Activated gamma-delta T cell (primary cell): ENCODE measurements at regions not wholly inside any gene's neighbourhood (a gene's known extent, or its start where the extent isn't known, plus 50 kb on each side); places are given as distances from the start of the nearest gene placed in this dataset.
"Not testable (repeated sequence)": the region's sequence is repeated elsewhere in the genome, so short reads cannot be mapped to it uniquely, and the experiment has no call there.

ENCODE experiments used
- DNase-seq: peaks from one replicate; lab custom pipeline; 2025; lab: John Stamatoyannopoulos, UW

DNA sequence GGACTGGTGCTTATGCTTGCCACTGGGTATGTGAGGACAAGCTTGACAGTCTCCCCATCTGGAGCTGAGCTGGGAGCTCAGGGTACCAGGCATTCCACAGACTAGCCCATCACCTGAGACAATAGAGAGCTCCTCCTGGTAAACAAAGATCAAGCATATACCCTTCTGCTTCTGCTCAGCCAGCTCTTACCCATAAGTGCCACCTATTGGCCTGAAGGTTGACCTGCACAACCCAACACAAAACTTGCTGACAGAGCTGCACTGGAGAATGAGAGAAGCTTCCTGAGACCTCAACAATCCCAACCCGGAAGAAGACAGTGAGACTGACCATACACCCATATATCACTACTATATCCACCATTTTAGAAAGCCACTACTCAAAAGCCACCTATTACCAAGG lies 1049.2 kb upstream of the INTU start:
- no peak for DNase-seq

DNA sequence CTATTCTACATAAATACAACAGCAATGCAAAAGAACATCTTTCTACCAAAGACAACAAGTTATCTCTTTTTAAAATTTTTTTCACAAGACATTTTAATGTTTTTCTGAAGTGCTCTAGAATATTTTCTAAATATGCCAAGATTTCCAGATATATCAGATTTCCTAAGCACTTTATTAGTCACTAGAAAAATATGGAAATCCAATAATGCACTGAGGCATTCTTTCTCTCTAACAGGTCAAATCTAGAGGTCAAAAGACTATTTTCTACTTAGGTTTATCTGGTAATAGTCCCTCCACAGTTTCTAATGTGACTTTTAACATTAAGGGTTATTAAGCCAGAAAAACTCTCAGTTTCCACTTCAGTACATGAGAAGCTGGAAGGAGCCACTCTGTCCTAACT lies 1041.2 kb upstream of the INTU start:
- DNase-seq: no peak

DNA sequence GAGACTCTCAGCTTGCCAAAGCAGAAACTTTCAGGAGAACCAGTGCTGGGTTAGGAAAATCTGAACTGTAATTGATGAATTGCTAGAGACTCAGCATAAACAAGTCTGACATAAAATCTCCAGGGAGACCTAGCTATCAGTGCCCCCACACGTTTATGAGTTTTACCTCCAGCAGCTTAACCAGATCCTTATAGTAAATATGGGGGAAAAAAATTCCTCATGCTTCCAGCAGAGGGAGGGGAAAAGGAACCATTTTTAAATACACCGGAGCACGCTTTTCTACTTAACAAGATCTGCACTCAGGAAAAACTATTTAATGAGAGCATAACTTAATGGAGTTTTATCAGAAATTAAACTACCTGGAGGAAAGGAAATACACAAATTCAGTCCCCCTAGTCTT lies 1040.7 kb upstream of the INTU start:
- no peak for DNase-seq

DNA sequence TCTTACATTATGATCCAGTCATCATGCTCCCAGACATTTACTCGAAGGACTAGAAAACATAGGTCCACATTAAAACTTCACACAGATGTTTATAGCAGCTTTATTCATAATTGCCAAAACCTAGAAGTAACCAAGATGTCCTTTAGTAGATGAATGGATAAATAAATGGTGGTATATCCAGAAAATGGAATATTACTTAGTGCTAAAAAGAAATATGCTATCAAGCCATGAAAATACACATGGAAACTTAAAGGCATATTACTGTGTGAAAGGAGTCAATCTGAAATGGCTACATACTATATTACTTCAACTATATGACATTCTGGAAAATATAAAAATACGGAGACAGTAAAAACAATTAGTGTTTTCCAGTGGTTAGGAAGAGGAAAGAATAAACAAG lies 1039.1 kb upstream of the INTU start:
- DNase-seq: no peak

DNA sequence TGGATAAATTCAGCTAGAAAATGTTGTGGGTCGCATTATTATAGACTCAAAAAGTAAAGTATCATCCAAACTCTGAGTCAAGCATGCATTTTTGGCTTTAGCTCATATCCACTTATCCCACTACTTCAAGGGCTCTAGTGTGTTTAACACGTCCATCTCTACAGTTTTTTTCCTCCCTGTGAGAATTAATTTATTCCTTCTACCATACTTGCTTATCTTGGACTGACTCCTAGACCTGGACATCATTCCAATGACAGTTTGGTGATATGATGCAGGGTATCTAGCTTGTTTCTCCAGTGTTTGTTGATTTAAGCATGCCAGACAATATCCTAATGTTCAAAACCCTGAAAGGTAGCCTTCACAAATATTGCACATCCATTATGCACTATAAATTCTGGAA lies 1037.1 kb upstream of the INTU start:
- DNase-seq: no peak

DNA sequence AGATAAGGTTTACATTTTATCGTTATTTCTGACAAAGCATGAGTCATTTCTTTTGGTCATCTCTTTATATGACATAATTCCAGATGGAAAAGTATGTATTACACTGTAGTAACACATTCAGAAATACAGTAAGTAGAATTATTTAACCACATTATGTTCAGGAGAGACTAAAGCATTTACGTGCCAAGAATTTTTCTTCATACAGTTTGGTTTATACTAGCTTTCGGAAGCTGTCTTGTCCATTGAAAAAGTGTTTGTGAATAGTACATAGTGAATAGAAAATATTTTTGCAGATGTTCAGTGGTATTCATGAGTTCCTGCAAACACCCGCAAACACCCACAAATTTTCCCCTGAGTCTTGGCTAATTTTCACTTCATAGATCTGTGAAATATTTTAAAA lies 1033.0 kb upstream of the INTU start:
- DNase-seq: no peak

DNA sequence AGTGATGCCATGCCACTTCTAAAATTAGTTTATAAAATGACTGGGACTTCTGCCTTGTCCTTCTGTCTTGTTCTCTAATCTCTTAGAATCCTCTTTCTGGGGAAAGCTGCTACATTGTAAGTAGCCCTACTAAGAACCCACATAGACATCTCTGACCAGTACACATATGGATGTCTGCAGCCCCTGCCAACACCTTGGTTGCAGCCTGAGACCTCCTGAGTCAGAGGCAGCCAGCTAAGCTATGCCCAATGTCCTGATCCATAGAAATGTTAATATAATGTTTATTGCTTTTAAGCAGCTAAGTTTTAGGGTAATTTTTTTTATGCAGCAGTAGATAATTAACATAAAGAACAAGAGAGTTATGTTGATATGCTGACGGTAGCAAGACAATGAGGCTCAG lies 1029.5 kb upstream of the INTU start:
- DNase-seq: no peak

DNA sequence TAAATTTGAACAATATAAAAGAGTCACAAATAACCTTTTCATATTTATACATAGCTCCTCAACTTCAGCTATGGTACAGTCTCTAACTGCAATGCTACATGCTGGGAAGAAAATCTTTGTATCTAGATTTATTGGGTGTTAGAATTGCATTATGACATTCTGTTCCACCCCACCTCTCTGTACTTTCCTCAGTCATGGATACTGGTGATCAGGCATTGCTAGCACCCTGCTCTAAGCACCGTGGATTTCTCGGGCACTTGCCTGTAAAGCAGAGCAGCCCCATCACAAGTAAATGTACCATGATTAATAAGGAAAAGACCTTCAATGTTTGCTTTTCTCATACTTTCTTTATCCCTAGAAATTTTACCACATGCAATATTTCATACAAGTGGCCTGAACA lies 1028.9 kb upstream of the INTU start:
- DNase-seq: no peak

DNA sequence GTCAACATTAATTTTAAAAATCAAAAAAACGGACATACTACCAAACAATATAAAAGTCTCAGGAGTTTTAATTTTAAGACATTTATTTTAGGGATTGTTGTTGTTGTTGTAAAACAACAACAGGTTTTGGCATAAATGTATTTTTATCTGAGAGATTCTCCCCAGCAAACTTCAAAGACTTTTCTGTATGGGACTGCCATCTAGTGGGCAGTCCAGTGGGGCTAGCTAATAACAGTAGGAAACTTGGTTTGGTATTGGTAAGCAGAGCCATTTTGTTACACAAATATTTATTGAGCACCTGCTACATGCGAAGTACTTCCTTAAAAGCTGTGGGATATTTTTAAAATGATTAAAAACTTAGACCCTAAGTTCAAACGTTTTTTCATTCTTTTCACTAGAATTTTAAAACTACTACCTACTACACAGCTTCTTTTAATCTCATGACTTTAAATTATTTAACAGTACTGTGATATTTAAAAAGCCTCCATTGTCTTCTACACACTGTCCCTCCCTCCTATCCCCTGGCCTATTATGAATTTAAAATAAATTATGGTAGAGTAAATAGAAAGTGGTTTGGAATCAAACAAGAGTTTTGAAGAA lies 1028.4 kb upstream of the INTU start:
- DNase-seq: no peak

DNA sequence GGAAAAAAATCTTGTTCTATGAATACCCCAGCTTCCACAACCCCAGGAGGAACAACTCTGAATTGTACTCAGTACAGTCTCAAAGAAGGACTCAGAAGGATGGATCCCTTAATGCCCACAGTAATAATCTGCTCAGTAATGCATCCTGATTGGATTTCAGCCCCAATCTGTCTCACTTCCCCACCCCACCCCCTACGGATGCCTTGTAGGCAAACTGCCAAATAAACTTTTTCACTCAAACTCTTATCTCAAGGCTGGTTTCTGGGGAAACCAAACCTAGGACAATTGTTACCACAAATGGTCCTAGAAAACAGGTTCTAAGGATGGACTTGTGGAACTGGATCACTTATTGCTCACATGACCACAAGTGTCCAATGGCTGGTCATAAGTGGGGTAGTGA lies 1021.8 kb upstream of the INTU start:
- DNase-seq: no peak

DNA sequence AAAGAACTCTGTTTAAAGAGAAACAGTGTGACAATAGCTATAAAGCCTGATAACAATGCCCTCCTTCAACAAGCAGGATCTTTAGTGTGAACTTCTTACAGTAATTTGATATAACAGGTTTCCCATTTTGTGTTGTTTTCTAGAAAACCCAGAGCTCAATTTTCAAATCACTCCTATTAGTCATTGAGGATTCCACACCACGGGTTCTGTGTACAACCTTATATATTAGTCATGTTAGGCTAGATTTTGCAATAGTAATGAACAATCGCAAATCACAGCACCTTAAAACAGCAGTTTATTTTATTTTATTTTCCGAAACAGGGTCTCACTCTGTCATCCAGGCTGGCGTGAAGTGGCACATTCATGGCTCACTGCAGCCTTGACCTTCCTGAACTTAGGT lies 1020.9 kb upstream of the INTU start:
- DNase-seq: no peak

DNA sequence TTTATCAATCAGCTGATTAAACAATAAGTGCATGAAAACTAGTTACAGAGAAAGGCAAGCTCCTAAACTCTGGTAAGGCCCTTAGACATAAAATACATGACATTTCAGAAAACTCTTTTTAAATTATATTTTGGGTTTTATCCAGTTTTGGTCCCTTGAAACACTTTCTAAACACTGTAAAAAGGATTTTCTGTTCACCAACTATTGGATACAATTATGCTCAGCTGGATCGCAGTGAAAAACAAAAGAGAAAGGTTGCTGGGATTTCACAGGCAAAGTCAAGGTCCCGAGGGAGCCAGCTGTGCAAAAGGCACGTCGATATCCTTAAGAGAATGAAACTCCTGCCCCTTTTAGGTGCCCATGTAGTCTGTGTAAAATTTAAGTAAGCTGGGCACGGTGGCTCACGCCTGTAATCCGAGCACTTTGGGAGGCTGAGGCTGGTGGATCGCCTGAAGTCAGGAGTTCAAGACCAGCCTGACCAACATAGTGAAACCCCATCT lies 1018.4 kb upstream of the INTU start:
- no peak for DNase-seq

DNA sequence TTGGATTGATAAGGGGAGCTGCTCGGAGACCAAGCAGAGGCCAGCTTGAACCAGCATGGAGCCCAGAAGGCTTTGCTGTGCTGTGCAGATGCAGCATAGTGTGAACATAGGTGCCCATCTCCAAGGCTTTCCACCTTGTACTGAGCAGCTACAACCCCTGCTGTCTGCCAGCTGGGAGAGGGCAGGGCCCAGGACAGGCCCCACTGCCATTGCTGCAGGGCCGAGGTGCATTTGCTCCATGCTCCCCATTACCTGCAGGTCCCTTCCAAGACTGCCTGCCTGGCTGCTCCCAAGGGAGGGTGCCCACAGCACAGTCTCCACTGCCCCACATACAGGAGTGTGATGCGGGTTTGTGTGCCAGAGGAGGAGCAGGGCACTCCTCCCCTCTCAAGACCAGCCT lies 1016.0 kb upstream of the INTU start:
- DNase-seq: no peak

DNA sequence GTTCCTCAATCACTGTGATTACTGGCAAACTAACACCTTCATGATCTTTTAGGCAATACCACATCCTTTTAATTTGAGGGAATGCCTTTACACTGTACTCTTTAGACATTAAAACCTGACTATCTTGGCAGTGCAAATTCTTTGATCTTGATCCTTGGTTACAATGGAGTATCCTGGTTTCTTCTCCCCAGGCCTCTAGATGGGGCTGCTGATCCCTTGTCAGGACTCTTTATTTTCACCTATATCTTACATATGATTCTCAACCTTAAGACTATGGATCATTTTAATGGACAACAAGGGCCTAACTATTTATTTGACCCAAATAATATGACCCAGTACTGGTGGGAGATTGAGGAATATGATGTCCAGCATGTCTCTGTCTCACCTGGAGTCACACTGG lies 1005.5 kb upstream of the INTU start:
- no peak for DNase-seq

DNA sequence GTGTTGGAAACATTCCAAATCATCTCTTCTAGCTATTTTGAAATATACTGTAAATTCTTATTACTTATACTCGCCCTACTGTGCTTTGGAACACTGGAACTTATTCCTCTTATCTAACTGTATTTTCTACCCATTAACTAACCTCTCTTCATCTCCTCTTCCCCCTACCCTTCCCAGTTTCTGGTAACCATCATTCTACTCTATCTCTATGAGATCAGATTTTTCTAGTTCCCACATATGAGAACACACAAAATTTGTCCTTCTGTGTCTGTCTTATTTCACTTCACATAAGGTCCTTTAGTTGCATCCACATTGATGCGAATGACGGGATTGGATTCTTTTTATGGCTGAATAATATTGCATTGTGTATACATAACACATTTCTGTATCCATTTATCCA lies 1003.8 kb upstream of the INTU start:
- DNase-seq: no peak

DNA sequence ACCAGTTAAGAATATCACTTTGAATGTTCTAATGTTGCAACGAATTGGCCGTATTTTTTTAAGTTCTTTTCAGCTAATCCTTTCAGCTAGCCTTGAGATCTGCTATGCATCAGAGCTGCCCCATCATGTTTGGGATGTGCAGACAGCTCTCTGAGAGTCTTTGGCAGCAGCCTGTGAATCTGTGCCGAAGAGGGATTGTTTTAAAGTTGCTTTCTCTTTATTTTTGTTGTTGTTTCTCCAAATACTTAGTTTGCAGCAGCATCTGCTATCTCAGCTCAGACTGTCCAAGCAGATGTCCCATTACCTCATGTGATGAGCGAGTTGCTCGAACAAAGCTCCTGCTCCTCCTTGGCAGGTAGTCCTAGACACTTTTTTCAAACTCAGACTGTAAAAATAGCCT lies 1002.5 kb upstream of the INTU start:
- DNase-seq: no peak

DNA sequence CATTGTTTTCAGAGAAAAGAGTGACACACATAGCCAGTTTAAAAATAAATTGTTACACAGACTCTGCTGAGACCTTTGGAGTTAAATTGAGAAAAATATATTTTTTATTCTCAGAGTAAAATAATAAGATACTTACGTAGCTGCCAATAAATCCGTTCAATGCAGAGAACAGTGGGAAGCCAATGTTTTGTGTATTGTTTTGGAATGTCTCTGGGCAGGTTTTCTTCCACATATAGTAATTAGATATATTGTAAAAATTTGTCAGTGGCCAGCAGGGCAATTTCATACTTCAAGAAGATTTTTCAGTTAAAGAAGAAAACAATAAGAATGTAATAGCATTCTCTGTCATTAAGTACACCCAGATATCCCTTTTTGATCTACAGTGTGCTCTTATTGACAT lies 999.5 kb upstream of the INTU start:
- DNase-seq: no peak

DNA sequence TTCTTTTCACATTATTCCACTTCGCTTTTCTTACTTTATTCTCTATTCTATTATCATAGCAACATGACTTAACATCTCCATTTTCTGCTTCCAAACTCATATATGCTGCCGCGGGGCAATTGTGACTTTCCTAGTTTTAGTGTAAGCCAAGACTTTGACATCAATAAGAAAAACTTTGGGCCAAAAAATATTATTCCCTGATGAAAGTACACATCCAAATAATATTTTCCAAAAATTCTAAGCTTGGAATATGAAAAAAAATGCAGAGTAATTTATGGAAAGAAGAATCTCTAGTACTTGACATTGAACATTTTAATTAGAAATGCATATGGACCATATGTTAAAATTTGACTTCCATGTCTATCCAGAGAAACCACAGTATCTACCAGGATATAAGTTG lies 995.1 kb upstream of the INTU start:
- DNase-seq: no peak

DNA sequence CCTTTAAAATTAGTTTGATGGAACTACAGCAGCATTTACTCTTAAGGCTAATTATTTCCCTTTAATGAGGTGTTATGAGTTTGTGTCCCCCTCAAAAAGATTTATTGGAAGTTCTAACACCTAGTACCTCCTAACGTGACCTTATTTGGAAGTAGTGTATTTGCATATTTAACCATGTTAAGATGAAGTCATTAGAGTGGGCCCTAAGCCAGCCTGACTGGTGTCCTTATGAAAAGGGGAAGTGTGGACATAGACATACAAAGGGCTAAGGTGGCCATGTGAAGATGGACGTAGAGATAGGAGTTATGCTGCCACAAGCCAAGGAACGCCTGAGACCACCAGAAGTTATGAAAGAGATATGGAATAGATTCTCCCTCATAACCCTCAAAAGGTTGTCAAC lies 985.4 kb upstream of the INTU start:
- DNase-seq: no peak

DNA sequence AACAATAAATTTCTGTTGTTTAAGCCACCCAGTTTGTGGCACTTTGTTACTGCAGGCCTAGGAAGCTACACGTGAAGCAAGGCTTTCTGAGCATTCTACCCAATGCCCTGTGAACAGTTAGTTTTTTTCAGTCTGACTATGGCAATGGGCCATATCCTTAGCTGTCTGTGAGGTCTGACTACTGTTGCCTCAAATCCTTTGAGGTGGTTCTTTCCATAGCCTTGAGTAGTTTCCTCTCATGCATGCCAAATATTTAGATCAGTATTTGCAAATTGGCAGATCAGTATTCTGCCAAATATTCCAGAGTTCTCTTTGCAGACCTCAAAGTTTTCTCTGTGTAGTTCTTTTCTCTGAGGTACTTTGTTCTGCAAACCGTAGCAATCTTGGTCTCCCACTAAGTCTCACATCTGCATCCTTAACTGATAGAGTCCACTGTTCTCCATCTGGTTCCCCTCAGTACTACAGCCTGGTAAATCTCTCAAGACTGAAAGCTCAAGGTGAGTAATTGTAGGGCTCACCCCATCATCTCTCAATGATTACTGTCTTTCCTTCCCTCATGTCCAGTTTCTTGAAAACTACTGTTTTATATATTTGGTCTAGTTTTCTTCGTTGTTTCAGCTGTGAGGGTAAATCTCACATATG lies 984.9 kb upstream of the INTU start:
- DNase-seq: no peak

DNA sequence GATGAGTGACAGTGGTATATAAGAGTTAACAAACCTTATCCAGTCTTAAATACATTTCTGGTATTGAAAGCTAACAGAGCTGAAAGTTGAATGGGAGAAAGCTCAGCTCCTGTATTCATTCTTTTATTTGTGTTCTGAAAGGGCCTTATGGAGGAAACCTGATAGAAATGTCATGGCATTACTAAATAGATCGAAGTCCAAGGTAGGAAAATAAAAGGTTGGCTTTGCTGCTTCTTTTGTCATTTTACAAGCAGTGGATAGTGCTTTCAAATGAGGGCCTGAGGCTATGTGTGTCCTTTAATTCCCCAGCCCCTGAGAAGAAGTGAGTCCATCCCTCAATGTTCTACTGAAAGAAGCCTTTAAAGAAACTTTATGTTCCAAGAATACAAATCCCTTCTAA lies 974.3 kb upstream of the INTU start:
- DNase-seq: no peak

DNA sequence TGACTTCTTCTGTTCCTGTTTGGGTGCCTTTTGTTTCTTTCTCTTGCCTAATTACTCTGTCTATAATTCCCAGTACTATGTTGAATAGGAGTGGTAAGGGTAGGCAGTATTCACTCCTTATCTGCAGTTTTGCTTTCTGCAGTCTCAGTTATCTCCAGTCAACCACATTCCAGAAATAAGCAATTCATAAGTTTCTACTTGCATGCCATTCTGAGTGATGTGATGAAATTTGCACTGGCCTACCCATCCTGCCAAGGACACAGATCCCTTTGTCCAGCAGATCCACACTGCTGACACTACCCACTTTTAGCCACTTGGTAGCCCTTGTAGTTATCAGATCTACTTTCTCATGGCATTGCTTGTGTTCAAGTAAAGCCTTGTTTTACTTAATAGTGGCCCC lies 971.6 kb upstream of the INTU start:
- DNase-seq: no peak

DNA sequence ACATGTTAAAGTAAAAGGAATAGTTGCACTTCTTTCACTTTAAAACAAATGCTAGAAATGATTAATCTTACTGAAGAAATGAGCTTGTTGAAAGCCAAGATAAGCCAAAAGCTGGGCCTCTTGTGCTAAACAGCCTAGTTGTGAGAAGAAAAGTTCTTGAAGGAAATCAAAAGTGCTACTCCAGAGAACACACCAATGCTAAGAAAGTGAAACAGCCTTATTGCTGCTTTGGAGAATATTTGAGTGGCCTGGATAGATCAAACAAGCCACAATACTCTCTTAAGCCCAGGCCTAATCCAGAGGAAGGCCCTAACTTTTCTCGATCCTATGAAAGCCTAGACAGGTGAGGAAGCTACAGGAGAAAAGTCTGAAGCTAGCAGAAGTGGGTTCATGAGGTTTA lies 967.9 kb upstream of the INTU start:
- no peak for DNase-seq

DNA sequence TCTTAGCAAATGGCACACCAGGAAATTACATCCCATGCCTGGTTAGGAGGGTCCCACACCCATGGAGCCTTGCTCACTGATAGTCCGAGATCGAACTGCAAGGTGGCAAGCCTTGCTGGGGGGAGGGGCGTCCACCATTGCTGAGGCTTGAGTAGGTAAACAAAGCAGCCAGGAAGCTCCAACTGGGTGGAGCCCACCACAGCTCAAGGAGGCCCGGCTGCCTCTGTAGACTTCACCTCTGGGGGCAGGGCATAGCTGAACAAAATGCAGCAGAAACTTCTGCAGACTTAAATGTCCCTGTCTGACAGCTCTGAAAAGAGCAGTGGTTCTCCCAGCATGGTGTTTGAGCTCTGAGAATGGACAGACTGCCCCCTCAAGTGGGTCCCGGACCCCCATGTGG lies 962.7 kb upstream of the INTU start:
- DNase-seq: not testable (repeated sequence)
